ENCODE measurements at regions not wholly inside any gene's neighbourhood (a gene's known extent, or its start where the extent isn't known, plus 50 kb on each side); places are given as distances from the start of the nearest gene placed in this dataset.

DNA sequence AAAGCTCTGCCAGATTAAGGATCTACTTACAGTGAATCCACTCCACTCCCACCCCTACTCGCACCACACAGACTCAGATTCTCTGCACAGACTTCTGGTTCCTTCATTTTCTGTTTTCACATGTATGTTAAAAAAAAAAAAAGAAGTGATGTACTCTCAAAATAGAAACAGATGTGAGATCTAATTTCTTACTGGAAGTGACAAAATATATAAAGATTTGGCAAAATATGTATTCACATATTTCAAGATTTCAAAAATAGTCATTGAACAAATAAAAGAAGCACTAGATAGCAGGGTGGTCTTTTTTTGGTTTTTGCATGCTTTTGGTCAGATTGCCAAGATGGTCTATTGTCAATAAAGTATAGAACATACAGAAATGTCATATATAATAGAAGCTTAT, 379.2 kb downstream of the TMEM167A start:
- POLR2A ChIA-PET, result no interaction called here
- intact Hi-C loops (cut with micrococcal nuclease) (no loop called here), in situ Hi-C loops (cut with MboI) (no loop called here)
- no peak overlapping the region for H3K27ac ChIP-seq (ENCODE audit: extremely low read depth, low read depth, low read length)
- no peaks in the 10 kb centered on the region for H4K20me1 ChIP-seq (replicated peaks; ENCODE audit: control insufficient read depth, insufficient read depth, low read length)
- DNase-seq (ENCODE audit: extremely low read depth in 1 of 4, low spot score in 3 of 4), result no peak
- H3K4me1 ChIP-seq (replicated peaks in 1 of 2; ENCODE audit: control insufficient read depth in 2 of 2, insufficient read depth in 2 of 2, low read length in 2 of 2), result no peaks in the 10 kb centered on the region
- BruUV-seq (replicated peaks), result no TSS peak
- H3K27me3 ChIP-seq (ENCODE audit: control insufficient read depth in 2 of 2, insufficient read depth in 2 of 2, low read length in 2 of 2), result peaks cover 0 to 3% of the 10 kb centered on the region in 2 experiments; a peak in 1 of 5 replicates
- no peak overlapping the region for H3K4me2 ChIP-seq (ENCODE audit: insufficient read depth, low read length)
- H2AFZ ChIP-seq (ENCODE audit: low read depth, low read length), result no peak overlapping the region
- no peak overlapping the region for H3K4me3 ChIP-seq
- CTCF ChIA-PET (ENCODE audit: low intra/inter-chr PET ratio), result no interaction called here
- H3K79me2 ChIP-seq (ENCODE audit: control insufficient read depth, insufficient read depth, low read length), result no peaks in the 10 kb centered on the region
- no peaks in the 10 kb centered on the region for H3K36me3 ChIP-seq (ENCODE audit: control insufficient read depth, insufficient read depth, low read length)
- H3K9me3 ChIP-seq (replicated peaks; ENCODE audit: control insufficient read depth, insufficient read depth, low read depth, low read length), result no peaks in the 10 kb centered on the region
- no peak for ATAC-seq
- H3K9ac ChIP-seq (ENCODE audit: insufficient read depth in 1 of 2, low read depth in 2 of 2, low read length in 2 of 2), result no peak overlapping the region
- TF ChIP-seq SETDB1 (IDR thresholded peaks at IDR 0.05; ENCODE audit: low read length), result no peak
- TF ChIP-seq SRSF7 (optimal IDR thresholded peaks at IDR 0.05; ENCODE audit: low read depth, low read length), result no peak
- no peak for TF ChIP-seq PHTF2 (CRISPR knock-in tag; IDR thresholded peaks at IDR 0.05)
- no peak for TF ChIP-seq DLX4 (CRISPR knock-in tag; IDR thresholded peaks at IDR 0.05)
- TF ChIP-seq C11orf30 (IDR thresholded peaks at IDR 0.05; ENCODE audit: low read depth), result no peak
- TF ChIP-seq LARP7 (IDR thresholded peaks at IDR 0.05), result no peak
- TF ChIP-seq TRIM24 (IDR thresholded peaks at IDR 0.05), result no peak
- TF ChIP-seq FOXA1 (IDR thresholded peaks at IDR 0.05; ENCODE audit: borderline replicate concordance), result no peak
- TF ChIP-seq NCOA2 (IDR thresholded peaks at IDR 0.05; ENCODE audit: partially characterized antibody in 2 of 2), result no peak
- TF ChIP-seq ZNF830 (CRISPR knock-in tag; IDR thresholded peaks at IDR 0.05), result no peak
- no peak for TF ChIP-seq CBFB (CRISPR knock-in tag; IDR thresholded peaks at IDR 0.05)
- TF ChIP-seq ZNF280B (CRISPR knock-in tag; IDR thresholded peaks at IDR 0.05), result no peak
- TF ChIP-seq SNRNP70 (optimal IDR thresholded peaks at IDR 0.05; ENCODE audit: low read depth, low read length), result no peak
- TF ChIP-seq U2AF2 (optimal IDR thresholded peaks at IDR 0.05; ENCODE audit: low read depth, low read length), result no peak
- no peak for TF ChIP-seq BRCA1 (IDR thresholded peaks at IDR 0.05)
- TF ChIP-seq BRCA1 (CRISPR knock-in tag; IDR thresholded peaks at IDR 0.05), result no peak
- no peak for TF ChIP-seq ZNF764 (CRISPR knock-in tag; IDR thresholded peaks at IDR 0.05; ENCODE audit: low read depth)
- TF ChIP-seq ASH1L (IDR thresholded peaks at IDR 0.05; ENCODE audit: borderline replicate concordance, low read depth, partially characterized antibody), result no peak
- TF ChIP-seq ZFPM2 (CRISPR knock-in tag; IDR thresholded peaks at IDR 0.05), result no peak
- no peaks in the 10 kb centered on the region for H3K9me1 ChIP-seq (ENCODE audit: control insufficient read depth, insufficient read depth, low read length)
- 0% methylated on average over 1 of the region's 1 CpG for WGBS (ENCODE audit: insufficient coverage, low coverage, missing lambda C conversion rate)
- FAIRE-seq, result no peak
